Kidney (tissue), 13 donors: ENCODE measurements at regions not wholly inside any gene's neighbourhood (a gene's known extent, or its start where the extent isn't known, plus 50 kb on each side); places are given as distances from the start of the nearest gene placed in this dataset.

Source experiments
- DNase-seq, 5 donors: peaks; one replicate each; pipeline ENCODE4 v3.0.0-alpha.2; 2013 to 2020
- FAIRE-seq: peaks from 2 replicates; lab custom pipeline; 2012; peaks lifted over from hg19 to GRCh38; lab: Jason Lieb, UNC
- H3K27ac ChIP-seq, 2 donors: one replicate each; pipeline ENCODE4 v1.7.0; 2013; ENCODE audit warnings: low read depth in 2 of 2, low read length in 2 of 2, inconsistent platforms in 1 of 2
- H3K27me3 ChIP-seq: one replicate; pipeline ENCODE4 v1.7.1; 2013; ENCODE audit warnings: low read length, inconsistent platforms; ENCODE audit not compliant: control insufficient read depth, insufficient read depth
- H3K36me3 ChIP-seq, 3 donors: one replicate each; pipeline versions ENCODE4 v1.7.0 to v1.7.1; 2013; ENCODE audit warnings: low read length in 3 of 3, control low read depth in 1 of 3, inconsistent platforms in 1 of 3; ENCODE audit not compliant: insufficient read depth in 3 of 3, control insufficient read depth in 2 of 3
- H3K4me1 ChIP-seq, 3 donors: one replicate each; pipeline versions ENCODE4 v1.7.0 to v1.7.1; 2013; ENCODE audit warnings: low read length in 3 of 3, inconsistent platforms in 1 of 3, low read depth in 1 of 3; ENCODE audit not compliant: control insufficient read depth in 2 of 3, insufficient read depth in 2 of 3
- H3K4me3 ChIP-seq, 3 donors: one replicate each; pipeline versions ENCODE4 v1.7.0 to v1.8.1; 2013; ENCODE audit warnings: low read length in 3 of 3, control low read depth in 1 of 3, inconsistent platforms in 1 of 3
- H3K9ac ChIP-seq, 3 donors: one replicate each; pipeline versions ENCODE4 v1.7.0 to v1.7.1; 2013; ENCODE audit warnings: low read length in 3 of 3, control low read depth in 1 of 3, inconsistent platforms in 1 of 3
- H3K9me3 ChIP-seq, 3 donors: one replicate each; pipeline versions ENCODE4 v1.7.0 to v1.7.1; 2013; ENCODE audit warnings: low read length in 3 of 3, control low read depth in 1 of 3, inconsistent platforms in 1 of 3; ENCODE audit not compliant: control insufficient read depth in 2 of 3, insufficient read depth in 1 of 3
- CTCF ChIP-seq: IDR thresholded peaks from 3 replicates; pipeline ENCODE4 v1.5.1; 2012; ENCODE audit warnings: mild to moderate bottlenecking, moderate library complexity, borderline replicate concordance; ENCODE audit not compliant: insufficient read depth; ENCODE audit errors: extremely low read depth
- intact Hi-C: fragments of 100-400 bp; cut with DNase I; formaldehyde crosslinking; loops from one replicate; pipeline ENCODE4 v1.11.1; 2022
- donor health status: control.
- donor health status: control.
- donor health status: control.
- donor health status: control.
- donor health status: control.
- donor health status: DM: yes; HTN: yes; CAD: no.
- donor health status: Normal renal cell carcinoma (clear cell type).

- Histone ChIP-seq H3K27me3 (no peaks in the 10 kb centered on the region), H3K27ac (no peak overlapping the region), H3K9me3 (no peaks in the 10 kb centered on the region), H3K36me3 (no peaks in the 10 kb centered on the region), H3K9ac (no peak overlapping the region), H3K4me1 (no peaks in the 10 kb centered on the region), H3K4me3 (no peak overlapping the region)
- no peak for TF ChIP-seq CTCF
- DNase-seq (no peak), FAIRE-seq (no peak)
- intact Hi-C loops, result no loop called here
Observed at GRCh38 chr13:71148396-71148795, 718.6 kb downstream of the DACH1 start.

- H3K36me3 ChIP-seq, result no peaks in the 10 kb centered on the region
- H3K4me1 ChIP-seq, result no peaks in the 10 kb centered on the region
- H3K9ac ChIP-seq, result no peak overlapping the region
- intact Hi-C loops, result no loop called here
- no peaks in the 10 kb centered on the region for H3K27me3 ChIP-seq
- DNase-seq (peak in 1 of 5 donors; percentile 10), FAIRE-seq (no peak)
- no peaks in the 10 kb centered on the region for H3K9me3 ChIP-seq
- H3K4me3 ChIP-seq, result no peak overlapping the region
- no peak overlapping the region for H3K27ac ChIP-seq
- TF ChIP-seq CTCF, result no peak
Observed at GRCh38 chr13:71144883-71145282, 722.1 kb downstream of the DACH1 start.

- DNase-seq (no peak), FAIRE-seq (no peak)
- no peaks in the 10 kb centered on the region for H3K36me3 ChIP-seq
- H3K27ac ChIP-seq, result no peak overlapping the region
- no peaks in the 10 kb centered on the region for H3K27me3 ChIP-seq
- no peaks in the 10 kb centered on the region for H3K9me3 ChIP-seq
- intact Hi-C loops, result no loop called here
- H3K9ac ChIP-seq, result no peak overlapping the region
- TF ChIP-seq CTCF, result no peak
- no peaks in the 10 kb centered on the region for H3K4me1 ChIP-seq
- H3K4me3 ChIP-seq, result no peak overlapping the region
Observed at GRCh38 chr13:71137101-71137500, 729.9 kb downstream of the DACH1 start.

GRCh38 chr13:71124230-71124629, 742.8 kb downstream of the DACH1 start:
- Histone ChIP-seq H3K27me3 (no peaks in the 10 kb centered on the region), H3K4me1 (no peaks in the 10 kb centered on the region), H3K9ac (no peak overlapping the region), H3K36me3 (no peaks in the 10 kb centered on the region), H3K9me3 (no peaks in the 10 kb centered on the region), H3K4me3 (no peak overlapping the region), H3K27ac (no peak overlapping the region)
- FAIRE-seq (no peak), DNase-seq (no peak)
- intact Hi-C loops, result no loop called here
- no peak for TF ChIP-seq CTCF
